GM19463 (cell line): ENCODE measurements at regions not wholly inside any gene's neighbourhood (a gene's known extent, or its start where the extent isn't known, plus 50 kb on each side); places are given as distances from the start of the nearest gene placed in this dataset.

ENCODE experiments used
- ATAC-seq: cut with Tn5 transposase; IDR thresholded peaks from one replicate; pipeline ENCODE4 v1.9.1; 2021; ENCODE audit warnings: mild to moderate bottlenecking, moderate library complexity; ENCODE audit not compliant: unreplicated experiment

DNA sequence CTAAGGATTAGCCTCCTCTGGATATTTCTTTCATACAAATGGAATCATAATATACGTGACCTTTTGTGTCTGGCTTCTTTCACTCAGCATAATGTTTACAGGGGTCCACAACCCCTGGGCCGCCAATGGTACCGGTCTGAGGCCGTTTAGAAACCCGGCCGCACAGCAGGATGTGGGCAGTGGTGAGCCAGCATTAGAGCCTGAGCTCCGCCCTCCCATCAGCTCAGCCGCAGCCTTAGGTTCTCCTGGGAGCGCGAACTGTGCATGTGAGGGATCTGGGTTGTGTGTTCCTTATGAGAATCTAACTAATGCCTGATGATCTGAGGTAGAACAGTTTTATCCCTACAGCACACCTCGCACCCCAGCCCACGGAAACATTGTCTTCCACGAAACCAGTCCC is 229.7 kb downstream of the ICE1 start:
- ATAC-seq: no peak

GRCh38 chr5:5650949-5651348 is 228.5 kb downstream of the ICE1 start:
- ATAC-seq: no peak

DNA sequence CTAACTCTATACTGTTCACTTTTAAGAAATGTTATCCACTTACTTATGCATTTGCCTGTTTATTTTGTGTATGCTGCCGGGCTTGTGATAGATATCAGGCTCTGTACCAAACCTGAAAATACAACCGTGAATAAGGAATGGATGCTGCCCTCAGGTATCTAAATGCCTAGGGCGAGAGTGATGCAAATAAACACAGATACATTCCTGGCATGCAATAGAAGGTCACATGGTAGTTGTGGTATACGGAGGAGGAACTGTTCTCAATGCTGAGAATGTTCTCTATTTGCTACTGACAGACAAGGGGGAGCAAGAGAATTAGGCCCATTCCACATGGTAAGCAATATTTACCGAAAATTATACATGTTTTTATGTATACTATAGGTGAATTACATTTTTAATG is 227.8 kb downstream of the ICE1 start:
- no peak for ATAC-seq

- no peak for ATAC-seq
These were observed 227.2 kb downstream of the ICE1 start for GRCh38 chr5:5649641-5650040.

DNA sequence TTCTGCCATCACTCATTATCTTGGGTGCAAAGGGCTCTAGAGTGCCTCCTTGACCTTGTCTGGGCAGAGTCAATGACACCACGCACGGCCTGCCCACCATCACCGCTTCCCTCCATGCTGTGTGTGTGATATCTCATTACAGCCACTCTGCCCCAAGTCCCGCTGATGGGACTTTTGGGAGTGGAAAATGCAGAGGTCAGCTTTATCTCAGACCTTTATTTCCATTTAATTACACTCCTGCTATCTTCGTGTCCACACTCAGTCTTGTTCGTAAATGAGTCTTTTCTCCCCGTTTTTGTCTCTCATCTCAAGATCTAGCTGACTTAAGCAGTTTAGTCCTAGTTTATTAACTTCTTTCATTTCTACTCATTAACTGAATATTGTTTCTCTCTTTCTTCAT is 226.2 kb downstream of the ICE1 start:
- ATAC-seq: no peak

DNA sequence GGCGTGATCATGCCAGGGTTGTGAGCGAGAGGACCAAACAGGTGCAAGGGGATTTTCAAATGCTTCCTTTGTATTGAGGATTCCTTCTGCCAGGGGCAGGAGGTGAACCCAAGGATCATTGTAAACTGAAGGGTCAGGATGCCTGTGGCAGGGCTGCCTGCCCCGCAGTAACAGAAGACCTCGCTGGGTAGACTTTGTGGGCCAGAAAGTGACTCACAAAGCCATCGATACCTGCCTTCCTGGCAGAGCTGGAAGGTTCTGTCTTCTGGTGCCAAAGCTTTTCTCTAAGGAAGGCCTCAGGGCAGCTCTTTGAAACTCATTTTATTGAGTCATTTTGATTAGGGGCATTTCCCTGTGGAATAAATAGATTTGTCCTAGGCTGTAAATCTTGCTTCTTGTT is 223.4 kb downstream of the ICE1 start:
- no peak for ATAC-seq

- ATAC-seq: no peak
These were observed 222.7 kb downstream of the ICE1 start for GRCh38 chr5:5645198-5645597.

GRCh38 chr5:5644249-5644648 is 221.8 kb downstream of the ICE1 start:
- ATAC-seq: no peak

DNA sequence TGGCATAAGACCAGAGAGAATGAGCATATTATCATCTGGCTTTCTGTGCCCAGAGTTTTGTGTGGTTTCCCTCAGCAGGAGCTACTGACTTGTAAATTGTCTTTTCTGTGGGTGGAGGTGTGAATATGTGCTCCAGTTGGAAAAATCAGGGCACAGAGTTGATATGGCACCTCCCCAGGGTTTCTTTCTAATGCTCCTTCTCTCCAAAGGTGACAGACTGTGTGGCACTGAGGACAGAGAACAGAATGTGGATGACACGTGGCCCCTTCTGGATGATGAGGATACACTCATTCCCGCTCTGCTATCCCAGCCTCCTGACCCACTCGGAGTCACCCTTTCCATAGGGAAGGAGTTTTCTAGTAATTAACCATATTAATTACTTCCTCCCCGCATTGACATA is 221.0 kb downstream of the ICE1 start:
- no peak for ATAC-seq

GRCh38 chr5:5638211-5638610 is 215.7 kb downstream of the ICE1 start:
- ATAC-seq: no peak

DNA sequence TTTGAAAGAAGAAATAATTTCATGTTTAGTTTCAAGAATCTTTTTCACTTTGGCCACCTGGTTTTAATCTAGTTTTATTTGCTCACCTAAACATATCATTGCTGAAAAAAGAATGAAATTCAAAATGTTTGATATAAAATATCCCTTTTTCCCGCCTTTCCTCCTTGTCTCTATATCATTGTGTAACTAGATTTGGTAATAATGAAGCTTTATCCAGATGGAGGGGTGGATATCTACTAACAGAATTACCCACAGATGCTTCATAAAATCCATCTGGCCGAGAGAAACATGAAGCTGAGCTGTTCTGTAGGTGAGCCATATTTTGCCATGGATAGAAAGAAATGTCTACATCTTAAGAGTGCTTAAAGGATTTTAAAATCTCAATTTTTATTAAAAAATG is 214.7 kb downstream of the ICE1 start:
- ATAC-seq: no peak

DNA sequence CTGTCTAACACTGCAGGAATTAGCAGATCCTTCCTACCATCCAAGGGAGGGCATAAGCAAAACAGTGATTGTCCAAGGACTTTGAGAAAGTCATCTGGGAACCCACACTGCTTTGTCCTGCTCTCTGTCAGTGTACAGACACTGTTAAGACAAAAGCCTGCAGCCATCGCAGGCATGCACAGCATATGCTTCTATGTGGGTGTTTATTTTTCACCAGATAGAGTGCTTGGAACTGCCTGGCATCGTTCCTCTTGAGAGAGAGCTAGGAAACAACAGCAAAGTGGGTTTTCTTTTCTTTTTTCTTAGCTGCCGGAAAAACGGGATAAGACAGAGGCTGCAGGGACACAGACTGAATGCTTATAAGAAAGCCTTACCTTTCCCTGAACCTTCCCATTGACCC is 212.3 kb downstream of the ICE1 start:
- ATAC-seq: no peak

- no peak for ATAC-seq
These were observed 211.1 kb downstream of the ICE1 start for GRCh38 chr5:5633579-5633978.

GRCh38 chr5:5632678-5633077 is 210.2 kb downstream of the ICE1 start:
- no peak for ATAC-seq

DNA sequence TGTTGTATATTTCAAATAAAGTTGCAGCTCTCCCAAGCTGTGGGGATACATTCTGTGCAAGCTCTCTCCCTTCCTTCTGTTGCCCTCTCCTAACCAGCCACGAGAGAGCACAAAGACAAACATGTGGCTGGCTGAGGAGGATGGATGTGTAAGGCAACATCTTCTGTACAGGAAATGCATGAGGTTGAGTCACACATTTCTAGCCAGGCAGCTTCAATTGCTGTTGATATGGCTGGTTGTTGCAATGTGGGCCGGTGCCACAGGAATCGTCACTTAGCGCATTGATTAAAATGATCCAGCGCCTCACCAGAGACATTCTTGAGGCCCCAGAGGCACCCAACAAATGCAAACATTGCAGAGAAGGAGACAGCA is 207.1 kb downstream of the ICE1 start:
- ATAC-seq: no peak

DNA sequence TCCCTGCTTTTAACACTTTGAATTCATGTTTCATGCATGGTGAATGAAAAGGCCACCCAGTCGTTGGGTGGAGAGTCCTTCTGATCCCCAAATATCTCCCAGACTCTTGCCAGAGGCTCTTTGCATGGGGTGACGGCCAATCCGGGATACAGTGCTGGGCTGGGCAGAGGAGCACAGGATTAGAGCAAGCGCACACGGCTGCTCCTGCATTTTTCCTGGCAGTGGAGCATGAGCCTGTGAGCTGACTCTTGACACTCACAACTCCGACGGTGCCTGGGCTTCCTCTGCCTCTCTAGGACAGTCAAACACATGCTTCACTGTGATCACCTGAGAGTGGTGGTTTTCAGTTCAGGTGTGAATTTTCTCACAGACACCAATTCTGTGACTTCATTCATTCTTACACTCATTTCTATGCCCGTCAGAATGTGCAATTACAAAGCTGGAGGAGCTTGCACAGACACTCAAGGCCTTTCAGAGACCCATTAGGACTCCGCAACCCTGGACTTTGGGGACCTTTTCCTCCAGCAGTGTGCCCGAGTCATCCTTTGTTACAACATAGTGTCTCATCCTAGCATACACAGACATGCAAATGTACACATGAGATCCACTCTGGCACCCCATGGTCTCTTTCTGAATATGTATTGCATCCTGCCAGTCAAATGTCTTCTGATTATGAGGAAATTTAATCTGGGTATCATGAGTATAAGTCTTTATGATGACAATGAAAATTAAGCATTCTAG is 206.6 kb downstream of the ICE1 start:
- no peak for ATAC-seq

DNA sequence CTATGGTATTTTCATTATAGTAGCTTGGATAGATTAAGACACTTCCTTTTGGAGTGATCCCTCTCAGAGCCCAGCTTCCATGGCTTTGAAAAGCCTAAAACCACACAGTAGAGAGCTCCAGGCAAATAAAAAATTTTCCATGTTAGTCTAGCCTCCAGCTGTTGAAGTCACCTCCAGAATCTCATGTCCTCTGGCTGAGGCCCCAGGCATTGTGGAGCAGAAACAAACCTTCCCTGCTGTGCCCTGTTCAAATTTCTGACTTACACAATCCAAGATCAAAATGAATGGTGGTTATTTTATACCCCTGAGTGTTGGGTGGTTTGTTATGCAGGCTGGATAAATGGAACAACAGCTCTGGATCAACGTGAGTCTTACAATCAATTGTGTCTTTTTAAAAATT is 203.9 kb downstream of the ICE1 start:
- no peak for ATAC-seq

DNA sequence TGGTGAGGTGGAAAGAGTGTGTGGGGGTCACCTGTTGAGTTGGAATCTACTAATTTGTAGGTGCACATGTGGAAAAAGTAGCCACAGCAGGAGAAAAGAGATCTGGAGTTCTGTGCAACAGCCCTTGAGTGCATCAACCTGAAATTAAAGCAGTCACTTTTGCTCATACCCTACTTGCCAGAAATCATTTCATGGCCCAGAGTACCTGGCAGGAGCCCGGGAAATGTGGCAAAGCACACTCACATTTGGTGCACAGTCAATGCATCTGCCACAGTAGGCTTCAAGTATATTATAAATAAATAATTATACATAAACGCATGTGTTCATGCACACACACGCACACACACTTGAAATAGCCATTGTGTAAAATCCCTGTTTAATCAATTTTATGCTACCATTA is 203.0 kb downstream of the ICE1 start:
- ATAC-seq: no peak

DNA sequence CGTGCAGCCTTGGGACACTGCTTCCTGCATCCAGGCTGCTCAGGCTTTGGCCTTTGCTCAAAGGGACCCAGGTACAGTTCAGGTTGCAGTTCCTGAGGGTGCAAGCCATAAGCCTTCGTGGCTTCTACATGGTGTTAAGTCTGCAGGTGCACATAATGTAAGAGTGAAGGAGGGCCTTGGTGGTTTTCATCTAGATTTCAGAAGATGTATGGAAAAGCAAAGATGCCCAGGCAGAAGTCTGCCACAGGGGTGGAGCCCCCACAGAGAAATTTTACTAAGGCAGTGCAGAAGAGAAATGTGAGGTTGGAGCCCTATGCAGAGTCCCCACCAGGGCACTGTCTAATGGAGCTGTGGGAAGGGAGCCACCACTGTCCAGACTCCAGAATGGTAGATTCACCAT is 200.9 kb downstream of the ICE1 start:
- ATAC-seq: no peak

DNA sequence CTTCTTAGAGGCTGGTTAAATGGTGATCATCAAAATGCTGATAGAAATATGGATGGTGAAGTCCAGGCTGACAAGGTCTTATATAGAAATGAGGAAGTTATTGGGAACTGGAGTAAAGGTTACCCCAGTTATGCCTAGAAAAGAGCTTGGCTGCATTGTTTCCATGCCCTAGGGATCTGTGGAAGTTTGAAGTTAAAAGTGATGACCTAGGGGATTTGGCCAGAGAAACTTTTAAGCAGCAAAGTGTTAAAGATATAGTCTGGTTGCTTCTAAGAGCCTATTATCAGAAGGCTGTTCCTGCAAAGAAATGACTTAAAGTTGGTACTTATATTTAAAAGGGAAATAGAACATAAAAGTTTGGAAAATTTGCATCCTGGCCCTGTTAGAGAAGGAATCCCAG is 200.3 kb downstream of the ICE1 start:
- no peak for ATAC-seq

DNA sequence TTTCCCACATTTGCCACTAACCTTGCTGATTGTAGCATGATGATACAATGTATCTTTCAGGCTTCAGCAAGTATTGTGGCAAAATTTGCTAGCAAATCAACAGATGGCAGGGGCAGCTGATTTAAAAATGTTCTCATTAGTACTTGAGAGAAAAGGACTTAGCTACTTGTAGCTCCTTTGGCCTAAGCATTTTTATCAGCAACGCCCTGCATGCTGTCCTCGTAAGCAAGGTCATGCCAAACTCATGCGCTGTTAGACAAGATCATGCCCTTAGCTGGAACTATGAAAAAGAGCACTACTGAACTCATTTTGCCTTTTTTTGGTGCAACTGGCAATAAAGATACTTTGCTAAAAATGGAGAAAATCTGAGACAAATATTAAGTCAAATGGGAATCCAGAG is 197.1 kb downstream of the ICE1 start:
- ATAC-seq: no peak

- ATAC-seq: no peak
These were observed 194.5 kb downstream of the ICE1 start for GRCh38 chr5:5617024-5617423.

GRCh38 chr5:5616247-5616895 is 193.9 kb downstream of the ICE1 start:
- no peak for ATAC-seq
